Fibroblast of lung (primary cell): ENCODE measurements at regions not wholly inside any gene's neighbourhood (a gene's known extent, or its start where the extent isn't known, plus 50 kb on each side); places are given as distances from the start of the nearest gene placed in this dataset.

Experiments used
- EZH2 ChIP-seq: IDR thresholded peaks from 2 replicates; pipeline ENCODE4 v1.5.1; 2012; ENCODE audit warnings: low read length, control low read depth, mild to moderate bottlenecking; ENCODE audit errors: missing control alignments
- TF ChIP-seq, protein P1 (sequence below), 2 donors: IDR thresholded peaks in 1 of 2; conservative IDR thresholded peaks in 1 of 2; 1 replicate in 1 of 2; 2 replicates in 1 of 2; pipeline ENCODE4 v1.5.1; 2011 to 2012; ENCODE audit warnings: low read length in 2 of 2, control low read depth in 1 of 2, inconsistent platforms in 1 of 2, low read depth in 1 of 2, mild to moderate bottlenecking in 1 of 2

- TF ChIP-seq, protein P1, sequence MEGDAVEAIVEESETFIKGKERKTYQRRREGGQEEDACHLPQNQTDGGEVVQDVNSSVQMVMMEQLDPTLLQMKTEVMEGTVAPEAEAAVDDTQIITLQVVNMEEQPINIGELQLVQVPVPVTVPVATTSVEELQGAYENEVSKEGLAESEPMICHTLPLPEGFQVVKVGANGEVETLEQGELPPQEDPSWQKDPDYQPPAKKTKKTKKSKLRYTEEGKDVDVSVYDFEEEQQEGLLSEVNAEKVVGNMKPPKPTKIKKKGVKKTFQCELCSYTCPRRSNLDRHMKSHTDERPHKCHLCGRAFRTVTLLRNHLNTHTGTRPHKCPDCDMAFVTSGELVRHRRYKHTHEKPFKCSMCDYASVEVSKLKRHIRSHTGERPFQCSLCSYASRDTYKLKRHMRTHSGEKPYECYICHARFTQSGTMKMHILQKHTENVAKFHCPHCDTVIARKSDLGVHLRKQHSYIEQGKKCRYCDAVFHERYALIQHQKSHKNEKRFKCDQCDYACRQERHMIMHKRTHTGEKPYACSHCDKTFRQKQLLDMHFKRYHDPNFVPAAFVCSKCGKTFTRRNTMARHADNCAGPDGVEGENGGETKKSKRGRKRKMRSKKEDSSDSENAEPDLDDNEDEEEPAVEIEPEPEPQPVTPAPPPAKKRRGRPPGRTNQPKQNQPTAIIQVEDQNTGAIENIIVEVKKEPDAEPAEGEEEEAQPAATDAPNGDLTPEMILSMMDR (conservative IDR thresholded peaks at IDR 0.05 in 1 of 2, IDR thresholded peaks at IDR 0.05 in 1 of 2; ENCODE audit: low read depth in 1 of 2, low read length in 2 of 2): no peak
- TF ChIP-seq EZH2: no peak
Measured at GRCh38 chr5:66277981-66278380, 133.9 kb downstream of the SREK1 start.
